ENCODE measurements at regions not wholly inside any gene's neighbourhood (a gene's known extent, or its start where the extent isn't known, plus 50 kb on each side); places are given as distances from the start of the nearest gene placed in this dataset.

- no peak for TF ChIP-seq CTCF (IDR thresholded peaks at IDR 0.05; ENCODE audit: borderline replicate concordance, extremely low read depth, low read length, poor library complexity, severe bottlenecking)
- TF ChIP-seq EZH2 (IDR thresholded peaks at IDR 0.05; ENCODE audit: borderline replicate concordance, low read depth, low read length, severe bottlenecking), result no peak
Observed at GRCh38 chr6:150719099-150719766, 119.5 kb downstream of the PLEKHG1 start.

All from DND-41 (cell line).